H1 (cell line): ENCODE measurements at regions not wholly inside any gene's neighbourhood (a gene's known extent, or its start where the extent isn't known, plus 50 kb on each side); places are given as distances from the start of the nearest gene placed in this dataset.

Experiments
- ATF3 ChIP-seq: IDR thresholded peaks from 2 replicates; pipeline ENCODE4 v1.6.1; 2011; ENCODE audit warnings: low read depth, mild to moderate bottlenecking, low read length; ENCODE audit not compliant: insufficient read depth
- BACH1 ChIP-seq: IDR thresholded peaks from 2 replicates; pipeline ENCODE4 v1.6.1; 2012; ENCODE audit warnings: low read length, improper control_type of control experiment
- CBX5 ChIP-seq: fragments of 300-800, 300-1000 bp; sonication (generic); IDR thresholded peaks from 2 replicates; pipeline ENCODE4 v1.7.1; 2016; ENCODE audit warnings: antibody characterized with exemption, low read length, low read depth
- CBX8 ChIP-seq: fragments of 300-800, 300-1000 bp; sonication (generic); IDR thresholded peaks from 2 replicates; pipeline ENCODE4 v1.7.1; 2016; ENCODE audit warnings: low read depth, low read length, borderline replicate concordance
- HDAC2 ChIP-seq, 2 experiments: fragments of 300-600 bp in 1 of 2; sonication (generic) in 1 of 2; IDR thresholded peaks; 2 replicates each; pipeline ENCODE4 v1.6.1; 2011 to 2012; ENCODE audit warnings: low read depth in 2 of 2, low read length in 2 of 2, mild to moderate bottlenecking in 2 of 2, moderate library complexity in 2 of 2, borderline replicate concordance in 1 of 2, inconsistent platforms in 1 of 2
- RXRA ChIP-seq: IDR thresholded peaks from 2 replicates; pipeline ENCODE4 v1.6.1; 2011; ENCODE audit warnings: low read depth, mild to moderate bottlenecking, low read length, moderate library complexity; ENCODE audit not compliant: insufficient read depth
- SIX5 ChIP-seq: IDR thresholded peaks from 2 replicates; pipeline ENCODE4 v1.6.1; 2011; ENCODE audit warnings: mild to moderate bottlenecking, low read depth, low read length
- TEAD4 ChIP-seq: IDR thresholded peaks from 2 replicates; pipeline ENCODE4 v1.6.1; 2012; ENCODE audit warnings: low read depth, low read length, inconsistent platforms, mixed read lengths
- USF2 ChIP-seq: IDR thresholded peaks from 2 replicates; pipeline ENCODE4 v1.6.1; 2011; ENCODE audit warnings: low read length, improper control_type of control experiment
- YY1 ChIP-seq: IDR thresholded peaks from 2 replicates; pipeline ENCODE4 v1.6.1; 2011; ENCODE audit warnings: low read depth, mild to moderate bottlenecking, low read length

- TF ChIP-seq USF2: no peak
- TF ChIP-seq BACH1: 0 out of 2 replicates have a peak, but pooled peaks have one; percentile 15
- no peak for TF ChIP-seq CBX8
- TF ChIP-seq ATF3: no peak
- no peak for TF ChIP-seq CBX5
- TF ChIP-seq YY1: no peak
- TF ChIP-seq SIX5: no peak
- TF ChIP-seq TEAD4: peak; percentile 68
- peak; percentile 93 to 98; a peak in 2 of 4 replicates for TF ChIP-seq HDAC2 (IDR thresholded peaks at IDR 0.05; ENCODE audit: borderline replicate concordance in 1 of 2, low read depth in 2 of 2, low read length in 2 of 2)
- TF ChIP-seq RXRA: no peak
These were observed 208.3 kb upstream of the SALL1 start (continued) for GRCh38 chr16:51359141-51359955.
